ENCODE measurements at regions not wholly inside any gene's neighbourhood (a gene's known extent, or its start where the extent isn't known, plus 50 kb on each side); places are given as distances from the start of the nearest gene placed in this dataset.

DNA sequence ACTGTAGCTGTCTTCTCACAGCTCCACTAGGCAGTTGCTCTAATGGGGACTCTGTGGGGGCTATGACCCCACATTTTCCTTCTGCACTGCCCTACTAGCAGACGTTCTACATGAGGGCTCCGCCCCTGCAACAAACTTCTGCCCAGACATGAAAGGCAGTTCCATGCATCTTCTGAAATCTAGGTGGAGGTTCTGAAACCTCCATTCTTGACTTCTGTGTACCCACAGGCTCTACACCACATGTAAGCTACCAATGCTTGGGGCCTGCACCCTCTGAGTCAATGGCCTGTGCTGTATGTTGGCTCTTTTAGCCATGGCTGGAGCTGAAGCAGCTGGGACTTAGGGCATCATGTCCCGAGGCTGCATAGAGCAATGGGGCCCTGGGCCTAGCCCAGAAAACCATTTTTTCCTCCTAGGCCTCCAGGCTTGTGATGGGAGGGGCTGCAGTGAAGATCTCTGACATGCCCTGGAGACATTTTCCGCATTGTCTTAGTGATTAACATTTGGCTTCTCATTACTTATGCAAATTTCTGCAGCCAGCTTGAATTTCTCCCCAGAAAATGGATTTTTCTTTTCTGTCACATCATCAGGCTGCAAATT, 123.0 kb downstream of the MYCN start:
- Histone ChIP-seq H3K36me3 (ENCODE audit: insufficient read depth, low read length) (no peaks in the 10 kb centered on the region), H3K27me3 (ENCODE audit: insufficient read depth, low read length) (no peaks in the 10 kb centered on the region), H3K4me3 (ENCODE audit: low read length) (no peak overlapping the region), H2AFZ (ENCODE audit: low read depth, low read length) (no peak overlapping the region), H3K9me3 (ENCODE audit: low read length) (peaks cover 9% of the 10 kb centered on the region), H3K4me1 (ENCODE audit: insufficient read depth, low read length) (peaks cover 8% of the 10 kb centered on the region)

DNA sequence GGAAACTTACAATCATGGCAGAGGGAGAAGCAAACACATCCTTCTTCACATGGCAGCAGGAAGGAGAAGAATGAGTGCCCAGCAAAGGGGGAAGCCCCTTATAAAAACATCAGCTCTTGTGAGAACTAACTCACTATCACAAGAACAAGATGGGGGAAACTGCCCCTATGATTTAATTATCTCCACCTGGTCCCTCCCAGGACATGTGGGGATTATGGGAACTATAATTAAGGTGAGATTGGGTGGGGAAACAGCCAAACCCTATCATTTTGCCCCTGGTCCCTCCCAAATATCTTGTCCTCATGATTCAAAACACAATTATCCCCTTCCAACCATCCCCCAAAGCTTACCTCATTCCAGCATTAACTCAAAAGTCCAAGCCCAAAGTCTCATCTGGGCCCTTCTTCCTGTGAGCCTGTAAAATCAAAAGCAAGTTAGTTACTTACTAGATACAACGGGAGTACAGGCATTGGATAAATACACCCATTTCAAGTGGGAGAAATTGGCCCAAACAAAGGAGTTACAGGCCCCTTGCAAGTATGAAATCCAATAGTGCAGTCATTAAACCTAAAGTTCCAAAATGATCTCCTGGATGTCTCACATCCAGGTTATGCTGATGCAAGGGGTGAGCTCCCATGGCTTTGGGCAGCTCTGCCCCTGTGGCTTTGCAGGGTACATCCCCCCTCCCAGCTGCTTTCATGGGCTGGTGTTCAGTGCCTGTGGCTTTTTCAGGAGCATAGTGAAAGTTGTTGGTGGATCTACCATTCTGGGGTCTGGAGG, 122.3 kb downstream of the MYCN start:
- Histone ChIP-seq H3K4me3 (ENCODE audit: low read length) (no peak overlapping the region), H3K36me3 (ENCODE audit: insufficient read depth, low read length) (no peaks in the 10 kb centered on the region), H2AFZ (ENCODE audit: low read depth, low read length) (no peak overlapping the region), H3K27me3 (ENCODE audit: insufficient read depth, low read length) (no peaks in the 10 kb centered on the region), H3K9me3 (ENCODE audit: low read length) (peaks cover 9% of the 10 kb centered on the region), H3K4me1 (ENCODE audit: insufficient read depth, low read length) (peaks cover 8% of the 10 kb centered on the region)

DNA sequence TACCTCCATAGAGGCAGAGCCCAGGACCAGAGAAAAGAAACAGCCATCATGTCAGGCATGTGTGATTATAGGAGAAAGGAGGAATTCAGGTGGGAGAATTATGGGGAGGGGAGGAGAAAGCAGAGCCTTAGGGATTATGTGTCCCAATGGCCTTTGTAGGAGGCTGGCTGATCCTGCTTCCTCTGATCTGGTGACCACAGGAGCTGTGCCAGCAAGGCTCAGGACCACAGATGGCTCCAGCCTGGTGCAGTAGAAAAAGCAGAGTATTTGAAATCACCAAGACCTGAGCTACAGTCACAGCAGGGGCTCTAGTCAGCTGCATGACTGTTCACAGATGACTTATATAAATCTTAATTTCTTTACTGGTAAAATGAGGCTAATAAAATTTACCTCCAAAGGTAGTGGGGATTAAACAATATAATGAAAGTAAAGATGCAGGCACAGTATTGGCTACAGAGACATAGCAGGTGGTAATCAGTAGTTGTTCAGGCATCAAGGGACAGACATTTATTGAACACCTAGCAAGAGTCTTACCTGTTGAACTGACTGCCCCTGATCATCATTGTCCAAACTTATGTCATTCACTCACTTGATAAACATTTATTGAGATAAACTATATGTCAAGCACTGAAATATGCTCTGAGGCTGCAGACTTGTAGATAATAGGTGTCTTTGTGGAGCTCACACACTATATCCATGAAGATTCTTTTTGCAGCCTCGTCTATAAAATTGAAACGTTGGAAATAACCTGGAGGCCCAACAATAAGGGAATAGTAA, 121.3 kb downstream of the MYCN start:
- H3K27me3 ChIP-seq (ENCODE audit: insufficient read depth, low read length), result no peaks in the 10 kb centered on the region
- H2AFZ ChIP-seq (ENCODE audit: low read depth, low read length), result no peak overlapping the region
- no peaks in the 10 kb centered on the region for H3K36me3 ChIP-seq (ENCODE audit: insufficient read depth, low read length)
- H3K4me1 ChIP-seq (ENCODE audit: insufficient read depth, low read length), result peaks cover 1% of the 10 kb centered on the region
- peaks cover 9% of the 10 kb centered on the region for H3K9me3 ChIP-seq (ENCODE audit: low read length)
- no peak overlapping the region for H3K4me3 ChIP-seq (ENCODE audit: low read length)

DNA sequence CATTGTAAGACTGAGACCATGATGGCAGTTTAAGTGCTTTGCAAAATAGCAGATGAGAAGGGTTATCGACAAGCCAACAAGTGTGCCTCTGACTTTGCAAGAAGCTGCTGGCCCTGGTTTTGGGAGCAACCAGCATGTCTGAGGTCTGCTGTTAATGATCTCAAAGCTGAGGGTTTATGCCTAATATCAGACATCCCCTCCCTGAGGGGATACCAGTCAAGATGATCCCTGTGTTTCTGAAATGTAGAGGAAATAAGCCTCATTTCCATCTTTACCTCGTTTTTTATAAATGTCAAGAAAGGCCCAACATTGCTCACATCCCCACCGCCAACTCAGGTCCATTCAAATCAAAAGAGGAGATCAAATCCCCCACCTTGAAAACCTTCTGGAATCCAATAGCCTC, 120.6 kb downstream of the MYCN start:
- H3K27me3 ChIP-seq (ENCODE audit: insufficient read depth, low read length), result no peaks in the 10 kb centered on the region
- peaks cover 9% of the 10 kb centered on the region for H3K9me3 ChIP-seq (ENCODE audit: low read length)
- peaks cover 2% of the 10 kb centered on the region for H3K4me1 ChIP-seq (ENCODE audit: insufficient read depth, low read length)
- no peak overlapping the region for H2AFZ ChIP-seq (ENCODE audit: low read depth, low read length)
- H3K36me3 ChIP-seq (ENCODE audit: insufficient read depth, low read length), result no peaks in the 10 kb centered on the region
- no peak overlapping the region for H3K4me3 ChIP-seq (ENCODE audit: low read length)

DNA sequence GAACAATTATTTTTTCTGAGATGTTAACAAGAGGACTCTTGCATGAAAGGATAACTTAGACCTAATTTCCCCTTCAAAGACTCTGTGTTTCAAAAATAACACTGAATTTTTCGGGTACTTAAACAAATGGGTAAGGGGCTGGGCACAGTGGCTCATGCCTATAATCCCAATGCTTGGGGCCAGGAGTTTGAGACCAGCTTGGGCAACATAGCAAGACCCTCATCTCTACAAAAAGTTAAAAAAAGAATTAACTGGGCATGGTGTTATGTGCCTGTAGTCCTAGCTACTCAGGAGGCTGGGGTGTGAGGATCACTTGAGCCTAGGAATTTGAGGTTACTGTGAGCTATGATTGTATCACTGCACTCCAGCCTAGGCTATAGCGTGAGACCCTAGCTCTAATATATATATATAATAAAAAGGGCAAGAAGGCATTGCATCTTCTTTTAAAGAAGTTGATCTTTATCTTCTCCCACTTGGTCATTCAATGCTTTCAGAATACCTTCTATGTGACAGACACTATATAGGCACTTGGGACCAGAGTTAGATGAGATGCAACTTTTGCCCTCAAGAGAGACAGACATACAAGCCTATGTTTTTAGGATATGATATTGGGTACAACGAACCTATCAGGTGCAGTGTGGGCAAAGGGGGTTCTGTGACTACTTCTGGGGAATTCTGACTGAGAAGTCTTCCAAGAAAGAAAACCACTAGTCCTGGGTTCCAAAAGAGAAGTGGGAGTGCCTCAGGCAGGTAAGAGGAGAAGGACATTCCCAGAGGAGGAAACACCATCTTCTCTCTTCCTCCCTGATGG, 120.0 kb downstream of the MYCN start:
- H3K9me3 ChIP-seq (ENCODE audit: low read length), result peaks cover 9% of the 10 kb centered on the region
- peaks cover 5% of the 10 kb centered on the region for H3K4me1 ChIP-seq (ENCODE audit: insufficient read depth, low read length)
- H3K4me3 ChIP-seq (ENCODE audit: low read length), result no peak overlapping the region
- no peak overlapping the region for H2AFZ ChIP-seq (ENCODE audit: low read depth, low read length)
- H3K36me3 ChIP-seq (ENCODE audit: insufficient read depth, low read length), result no peaks in the 10 kb centered on the region
- no peaks in the 10 kb centered on the region for H3K27me3 ChIP-seq (ENCODE audit: insufficient read depth, low read length)

DNA sequence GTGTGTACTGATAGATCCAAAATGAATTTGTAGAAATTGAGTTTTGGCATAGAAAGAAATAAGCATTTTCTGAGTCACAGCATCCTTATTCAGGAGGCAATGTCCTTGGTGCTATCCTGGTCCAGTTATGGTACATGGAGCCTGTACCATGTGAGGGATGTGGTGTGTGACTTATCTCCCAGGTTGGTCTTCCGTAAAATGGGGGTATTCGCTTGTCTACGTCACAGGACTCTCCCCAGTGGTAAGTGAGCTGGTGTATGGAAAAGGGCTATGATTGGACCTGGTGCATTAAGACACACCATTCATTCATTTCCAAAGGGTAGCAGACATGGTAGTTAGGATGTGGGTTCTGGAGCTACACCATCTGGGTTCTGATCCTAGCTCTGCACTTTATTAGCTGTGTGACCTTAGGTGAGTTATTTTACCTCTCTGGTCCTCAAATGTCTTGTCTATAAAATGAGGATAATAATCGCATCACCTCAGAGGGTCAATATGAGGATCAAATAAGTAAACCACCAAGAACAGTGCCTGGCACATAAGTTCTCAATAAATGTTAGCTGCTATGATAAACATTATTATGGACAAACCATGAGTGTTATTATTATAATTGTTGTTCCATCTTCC, 119.2 kb downstream of the MYCN start:
- peaks cover 5% of the 10 kb centered on the region for H3K4me1 ChIP-seq (ENCODE audit: insufficient read depth, low read length)
- no peak overlapping the region for H2AFZ ChIP-seq (ENCODE audit: low read depth, low read length)
- H3K9me3 ChIP-seq (ENCODE audit: low read length), result peaks cover 9% of the 10 kb centered on the region
- no peaks in the 10 kb centered on the region for H3K36me3 ChIP-seq (ENCODE audit: insufficient read depth, low read length)
- no peaks in the 10 kb centered on the region for H3K27me3 ChIP-seq (ENCODE audit: insufficient read depth, low read length)
- no peak overlapping the region for H3K4me3 ChIP-seq (ENCODE audit: low read length)

DNA sequence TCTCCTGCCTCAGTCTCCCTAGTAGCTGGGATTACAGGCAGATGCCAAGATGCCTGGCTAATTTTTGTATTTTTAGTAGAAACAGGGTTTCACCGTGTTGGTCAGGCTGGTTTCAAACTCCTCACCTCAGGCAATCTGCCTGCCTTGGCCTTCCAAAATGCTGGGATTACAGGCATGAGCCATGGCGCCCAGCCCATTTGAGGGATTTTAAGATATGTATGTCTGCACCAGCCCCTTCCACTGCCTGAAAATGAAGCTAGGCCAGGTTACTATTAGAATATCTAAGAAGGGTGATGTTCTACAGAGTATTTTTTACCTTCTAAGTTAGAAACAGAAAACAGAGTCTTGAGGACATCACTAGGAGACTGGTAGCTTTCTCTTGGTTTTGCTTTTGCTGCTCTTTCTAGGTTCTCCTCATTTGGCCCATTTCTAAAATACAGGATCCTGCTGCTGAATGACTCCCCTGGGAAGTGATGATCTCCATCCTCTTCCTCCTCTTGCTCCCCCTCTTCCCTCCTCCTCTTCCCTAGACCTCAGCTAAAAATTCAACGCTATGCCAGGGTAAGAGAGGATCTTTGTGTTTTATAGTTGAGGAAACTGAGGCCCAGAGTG, 118.5 kb downstream of the MYCN start:
- Histone ChIP-seq H3K36me3 (ENCODE audit: insufficient read depth, low read length) (no peaks in the 10 kb centered on the region), H3K9me3 (ENCODE audit: low read length) (peaks cover 6% of the 10 kb centered on the region), H3K4me1 (ENCODE audit: insufficient read depth, low read length) (peaks cover 5% of the 10 kb centered on the region), H3K4me3 (ENCODE audit: low read length) (no peak overlapping the region), H3K27me3 (ENCODE audit: insufficient read depth, low read length) (no peaks in the 10 kb centered on the region), H2AFZ (ENCODE audit: low read depth, low read length) (no peak overlapping the region)

DNA sequence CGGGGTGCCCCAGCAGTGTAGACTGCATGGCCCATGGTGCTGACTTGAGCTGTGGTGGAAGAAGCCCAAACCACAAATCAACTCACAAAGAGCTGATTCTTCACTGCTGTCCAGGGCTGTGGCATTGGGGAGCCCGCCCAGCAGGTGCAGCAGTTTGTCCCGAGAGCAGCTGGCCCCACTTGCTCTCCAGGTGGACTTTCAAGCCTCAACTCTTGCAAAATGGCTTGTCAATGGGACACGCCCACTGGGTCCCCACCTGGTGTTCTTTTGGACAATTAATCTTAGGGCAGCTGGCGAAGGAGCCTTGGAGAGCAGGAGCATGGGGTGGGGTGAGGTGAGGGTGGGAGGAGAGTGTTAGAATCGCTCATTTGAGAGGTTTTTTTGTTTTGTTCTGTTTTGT, 117.9 kb downstream of the MYCN start:
- Histone ChIP-seq H2AFZ (ENCODE audit: low read depth, low read length) (no peak overlapping the region), H3K9me3 (ENCODE audit: low read length) (peaks cover 4% of the 10 kb centered on the region), H3K4me3 (ENCODE audit: low read length) (no peak overlapping the region), H3K27me3 (ENCODE audit: insufficient read depth, low read length) (no peaks in the 10 kb centered on the region), H3K4me1 (ENCODE audit: insufficient read depth, low read length) (peaks cover 5% of the 10 kb centered on the region), H3K36me3 (ENCODE audit: insufficient read depth, low read length) (no peaks in the 10 kb centered on the region)

DNA sequence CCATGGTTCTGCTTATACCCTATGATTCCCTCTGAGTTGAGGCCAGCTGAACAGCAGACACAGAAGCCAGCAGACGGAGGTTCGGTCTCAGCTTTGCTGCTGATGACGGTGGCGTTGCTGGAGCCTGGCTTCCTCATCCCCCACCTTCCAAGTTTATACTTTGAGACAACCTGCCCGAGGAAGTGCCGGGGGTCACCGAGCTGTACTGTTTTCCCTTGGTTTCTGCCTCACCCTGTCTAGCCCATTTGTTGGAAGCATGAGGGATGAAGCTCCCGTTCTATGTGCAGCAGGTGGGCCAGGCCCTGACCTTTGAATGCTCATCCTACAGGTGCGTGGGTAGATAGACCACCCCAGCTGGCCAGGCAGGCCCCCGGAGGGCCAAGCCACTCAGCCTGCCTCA, 117.3 kb downstream of the MYCN start:
- H3K36me3 ChIP-seq (ENCODE audit: insufficient read depth, low read length), result no peaks in the 10 kb centered on the region
- H3K9me3 ChIP-seq (ENCODE audit: low read length), result no peaks in the 10 kb centered on the region
- no peaks in the 10 kb centered on the region for H3K27me3 ChIP-seq (ENCODE audit: insufficient read depth, low read length)
- H3K4me1 ChIP-seq (ENCODE audit: insufficient read depth, low read length), result peaks cover 5% of the 10 kb centered on the region
- H2AFZ ChIP-seq (ENCODE audit: low read depth, low read length), result no peak overlapping the region
- H3K4me3 ChIP-seq (ENCODE audit: low read length), result no peak overlapping the region

DNA sequence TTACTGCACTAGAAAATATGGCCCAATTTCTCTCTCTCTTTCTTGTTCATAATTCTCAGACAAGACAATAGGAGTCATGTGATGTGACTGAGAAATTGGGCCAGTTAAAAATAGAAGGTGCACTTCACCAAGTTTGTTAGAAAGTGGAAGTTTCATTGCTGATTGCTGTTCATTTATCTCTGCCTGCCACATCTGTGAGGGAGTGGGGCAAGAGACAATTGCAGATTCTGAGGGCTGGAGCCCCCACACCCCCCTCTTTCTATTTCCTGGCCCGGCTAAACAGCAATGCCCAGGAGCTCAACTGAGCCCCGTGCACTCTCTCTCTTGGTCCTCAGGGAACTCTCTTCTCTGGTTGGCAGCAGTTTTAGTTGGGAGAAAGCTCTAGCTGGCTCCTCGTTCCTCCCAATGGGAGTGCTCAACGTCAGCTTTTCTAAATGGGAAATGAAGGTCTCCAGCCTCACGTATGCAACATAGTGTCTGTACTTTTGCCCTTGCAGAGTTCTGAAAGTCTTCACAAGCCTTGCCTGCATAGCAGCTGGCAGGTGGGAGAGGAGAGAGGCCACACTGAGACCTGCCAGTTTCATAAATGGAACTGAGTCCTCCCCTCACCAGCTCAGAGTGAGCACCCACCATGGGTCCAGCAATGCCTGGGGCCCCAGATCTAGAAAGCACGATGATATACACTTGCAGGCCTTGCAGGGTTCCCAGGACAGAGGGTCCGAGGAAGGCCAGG, 115.7 kb downstream of the MYCN start:
- Histone ChIP-seq H3K36me3 (ENCODE audit: insufficient read depth, low read length) (no peaks in the 10 kb centered on the region), H3K27me3 (ENCODE audit: insufficient read depth, low read length) (no peaks in the 10 kb centered on the region), H3K4me1 (ENCODE audit: insufficient read depth, low read length) (peaks cover 8% of the 10 kb centered on the region), H2AFZ (ENCODE audit: low read depth, low read length) (no peak overlapping the region), H3K4me3 (ENCODE audit: low read length) (no peak overlapping the region), H3K9me3 (ENCODE audit: low read length) (no peaks in the 10 kb centered on the region)

DNA sequence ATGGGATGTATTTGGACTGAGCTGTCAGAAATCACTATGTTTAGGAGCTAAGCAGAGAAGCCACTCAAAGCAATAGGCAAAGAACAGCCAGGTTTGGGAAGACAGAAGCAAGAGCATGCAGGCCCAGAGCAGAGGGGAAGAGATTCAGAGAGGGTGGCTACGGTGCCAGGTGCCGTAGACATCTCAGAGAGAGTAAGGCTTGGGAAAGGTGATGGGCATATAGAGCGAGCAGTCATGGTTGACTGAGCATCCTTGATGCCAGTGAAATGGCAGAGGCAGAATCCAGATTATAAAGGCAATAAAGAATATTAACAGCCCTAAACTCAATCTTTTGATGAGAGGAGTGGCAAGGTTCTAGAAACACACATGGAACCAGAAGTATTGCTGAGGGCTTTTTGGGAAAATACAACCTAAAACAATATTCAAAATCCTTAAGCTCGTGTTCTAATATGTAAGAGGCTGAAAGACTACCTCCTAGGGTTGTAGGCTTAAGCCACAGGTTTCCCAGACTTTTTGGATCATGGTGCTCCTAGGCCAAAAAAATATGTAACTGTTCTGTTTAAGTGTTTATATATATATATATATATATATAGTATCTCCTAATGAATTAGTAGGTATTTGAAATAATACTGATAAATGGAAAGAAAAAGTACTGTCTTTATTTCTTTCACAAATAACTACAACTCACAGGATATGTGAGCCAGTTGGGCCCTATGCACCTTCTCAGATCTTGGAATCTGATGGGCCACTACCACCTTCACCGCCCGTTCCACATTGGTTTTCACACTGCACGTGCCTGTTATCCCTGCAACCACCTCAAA, 113.3 kb downstream of the MYCN start:
- Histone ChIP-seq H3K4me3 (ENCODE audit: low read length) (no peak overlapping the region), H3K9me3 (ENCODE audit: low read length) (no peaks in the 10 kb centered on the region), H3K27me3 (ENCODE audit: insufficient read depth, low read length) (no peaks in the 10 kb centered on the region), H3K36me3 (ENCODE audit: insufficient read depth, low read length) (no peaks in the 10 kb centered on the region), H3K4me1 (ENCODE audit: insufficient read depth, low read length) (peaks cover 16% of the 10 kb centered on the region), H2AFZ (ENCODE audit: low read depth, low read length) (no peak overlapping the region)

Data from neuron (in vitro differentiated cells).